Midbrain (tissue), 1 donor: ENCODE measurements at regions not wholly inside any gene's neighbourhood (a gene's known extent, or its start where the extent isn't known, plus 50 kb on each side); places are given as distances from the start of the nearest gene placed in this dataset.
"Not testable (repeated sequence)": the region's sequence is repeated elsewhere in the genome, so short reads cannot be mapped to it uniquely, and the experiment has no call there.

Source experiments
- DNase-seq: peaks from one replicate; lab custom pipeline; 2025; lab: John Stamatoyannopoulos, UW

GRCh38 chr16:88164196-88165039, 213.2 kb downstream of the BANP start:
- not testable (repeated sequence) for DNase-seq

GRCh38 chr16:88165040-88165544, 213.9 kb downstream of the BANP start:
- not testable (repeated sequence) for DNase-seq

- DNase-seq: not testable (repeated sequence)
Measured at GRCh38 chr16:88165683-88166082, 214.4 kb downstream of the BANP start.

GRCh38 chr16:88166209-88166773, 215.1 kb downstream of the BANP start:
- DNase-seq: not testable (repeated sequence)

- peak; percentile 6 for DNase-seq
Measured at GRCh38 chr16:88167798-88168556, 214.8 kb upstream of the ZNF469 start.

- DNase-seq: peak; percentile 1
Measured at GRCh38 chr16:88168557-88168949, 214.2 kb upstream of the ZNF469 start.

GRCh38 chr16:88169136-88169830, 213.5 kb upstream of the ZNF469 start:
- DNase-seq: not testable (repeated sequence)

- DNase-seq: not testable (repeated sequence)
Measured at GRCh38 chr16:88169831-88170165, 213.0 kb upstream of the ZNF469 start.

GRCh38 chr16:88170528-88170991, 212.2 kb upstream of the ZNF469 start:
- no peak for DNase-seq

- DNase-seq: not testable (repeated sequence)
Measured at GRCh38 chr16:88171126-88171525, 211.6 kb upstream of the ZNF469 start.

- not testable (repeated sequence) for DNase-seq
Measured at GRCh38 chr16:88176184-88176583, 206.6 kb upstream of the ZNF469 start.

- DNase-seq: not testable (repeated sequence)
Measured at GRCh38 chr16:88176591-88177180, 206.1 kb upstream of the ZNF469 start.

GRCh38 chr16:88178251-88178650, 204.5 kb upstream of the ZNF469 start:
- not testable (repeated sequence) for DNase-seq

GRCh38 chr16:88178896-88179295, 203.9 kb upstream of the ZNF469 start:
- DNase-seq: not testable (repeated sequence)

GRCh38 chr16:88182967-88183881, 199.5 kb upstream of the ZNF469 start:
- DNase-seq: not testable (repeated sequence)

GRCh38 chr16:88184053-88184452, 198.7 kb upstream of the ZNF469 start:
- not testable (repeated sequence) for DNase-seq

- DNase-seq: not testable (repeated sequence)
Measured at GRCh38 chr16:88184566-88185355, 198.0 kb upstream of the ZNF469 start.

GRCh38 chr16:88185406-88185805, 197.4 kb upstream of the ZNF469 start:
- not testable (repeated sequence) for DNase-seq
